IPS DF 4.7 (cell line): ENCODE measurements at regions not wholly inside any gene's neighbourhood (a gene's known extent, or its start where the extent isn't known, plus 50 kb on each side); places are given as distances from the start of the nearest gene placed in this dataset.

Source experiments
- DNase-seq: peaks from one replicate; pipeline ENCODE4 v3.0.0-alpha.2; 2013; ENCODE audit warnings: low spot score; ENCODE audit errors: extremely low read depth

DNA sequence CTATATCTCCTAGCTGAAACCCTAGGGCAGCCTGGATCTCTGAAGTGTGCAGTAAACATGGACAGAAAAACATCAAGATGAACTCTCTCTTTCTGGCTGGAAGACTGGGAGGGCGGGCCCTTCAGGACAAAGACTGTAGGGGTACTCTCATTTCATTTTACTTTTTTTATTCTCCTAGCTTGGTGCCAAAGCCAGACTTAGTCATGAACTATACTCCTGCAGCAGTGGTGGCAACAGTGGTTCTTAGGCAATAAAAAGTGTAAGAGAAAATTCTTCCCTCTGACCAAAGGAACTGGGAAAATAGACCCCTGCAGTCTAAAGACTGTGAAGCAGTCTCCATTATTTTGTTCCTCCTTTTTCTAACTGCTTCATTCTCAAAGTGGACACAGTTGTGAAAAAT lies 213.8 kb upstream of the JUN start:
- no peak for DNase-seq

DNA sequence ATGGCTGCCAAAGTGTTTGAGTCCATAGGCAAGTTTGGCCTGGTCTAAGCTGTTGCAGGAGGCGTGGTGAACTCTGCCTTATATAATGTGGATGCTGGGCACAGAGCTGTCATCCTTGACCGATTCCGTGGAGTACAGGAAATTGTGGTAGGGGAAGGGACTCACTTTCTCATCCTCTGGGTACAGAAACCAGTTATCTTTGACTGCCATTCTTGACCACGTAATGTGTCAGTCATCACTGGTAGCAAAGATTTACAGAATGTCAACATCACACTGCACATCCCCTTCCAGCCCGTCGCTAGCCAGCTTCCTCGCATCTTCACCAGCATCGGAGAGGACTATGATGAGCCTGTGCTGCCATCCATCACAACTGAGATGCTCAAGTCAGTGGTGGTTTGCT lies 215.8 kb upstream of the JUN start:
- no peak for DNase-seq

DNA sequence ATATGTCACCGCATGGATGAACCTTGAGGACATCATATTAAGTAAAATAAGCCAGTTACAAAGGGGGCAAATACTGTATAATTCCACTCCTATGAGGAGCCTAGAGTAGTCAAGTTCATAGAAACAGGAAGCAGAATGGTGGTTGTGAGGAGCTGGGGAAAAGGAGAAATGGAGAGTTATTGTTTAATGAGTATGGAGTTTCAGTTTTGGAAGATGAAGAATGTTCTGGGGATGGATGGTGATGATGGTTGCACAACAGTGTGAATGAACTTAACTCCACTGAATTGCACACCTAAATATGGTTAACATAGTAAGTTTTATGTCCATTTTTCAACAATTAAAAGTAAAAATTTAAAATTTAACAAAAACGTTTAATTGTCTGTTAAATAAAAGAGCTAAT lies 220.9 kb upstream of the JUN start:
- DNase-seq: no peak

GRCh38 chr1:59005491-59006288 lies 221.8 kb upstream of the JUN start:
- DNase-seq: no peak

DNA sequence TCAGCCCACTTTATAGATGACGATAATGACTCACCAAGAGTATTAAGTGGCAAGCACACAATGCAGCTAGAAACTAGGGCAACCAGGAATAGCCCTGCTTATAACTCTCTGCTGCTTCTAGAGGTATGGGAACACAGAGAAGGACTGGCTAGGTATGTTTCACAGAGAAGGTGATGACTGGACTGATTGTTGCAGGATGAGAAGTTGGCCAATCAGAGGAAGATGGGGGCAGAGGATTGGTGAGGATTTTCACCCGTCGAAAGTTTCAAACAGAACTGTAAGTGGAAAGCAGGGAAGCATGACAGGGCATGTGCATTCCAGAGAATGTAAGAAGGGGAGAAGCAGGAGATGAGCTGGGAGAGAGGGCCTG lies 222.4 kb upstream of the JUN start:
- no peak for DNase-seq

DNA sequence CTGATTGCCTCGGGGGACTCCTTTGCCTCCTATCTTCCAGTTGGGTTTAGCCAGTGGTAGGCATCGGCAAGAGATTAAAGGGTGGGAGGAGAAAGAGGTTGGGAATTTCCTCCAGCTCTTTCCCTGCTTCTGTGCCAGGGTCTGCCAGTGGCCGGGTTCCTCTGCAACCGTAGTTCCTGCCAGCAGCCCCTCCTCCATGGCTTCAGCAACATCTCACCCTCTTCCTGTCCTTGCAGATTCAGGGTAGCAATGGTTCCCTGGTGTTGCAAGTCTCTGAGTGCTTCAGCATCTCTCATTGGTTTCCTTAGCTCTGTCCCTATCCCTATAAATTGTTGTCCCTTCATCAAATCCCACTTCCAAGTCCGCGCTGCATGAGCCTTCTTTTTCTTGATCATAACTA lies 223.1 kb upstream of the JUN start:
- DNase-seq: no peak

- DNase-seq: no peak
Observed at GRCh38 chr1:59007429-59007819, 223.6 kb upstream of the JUN start.

DNA sequence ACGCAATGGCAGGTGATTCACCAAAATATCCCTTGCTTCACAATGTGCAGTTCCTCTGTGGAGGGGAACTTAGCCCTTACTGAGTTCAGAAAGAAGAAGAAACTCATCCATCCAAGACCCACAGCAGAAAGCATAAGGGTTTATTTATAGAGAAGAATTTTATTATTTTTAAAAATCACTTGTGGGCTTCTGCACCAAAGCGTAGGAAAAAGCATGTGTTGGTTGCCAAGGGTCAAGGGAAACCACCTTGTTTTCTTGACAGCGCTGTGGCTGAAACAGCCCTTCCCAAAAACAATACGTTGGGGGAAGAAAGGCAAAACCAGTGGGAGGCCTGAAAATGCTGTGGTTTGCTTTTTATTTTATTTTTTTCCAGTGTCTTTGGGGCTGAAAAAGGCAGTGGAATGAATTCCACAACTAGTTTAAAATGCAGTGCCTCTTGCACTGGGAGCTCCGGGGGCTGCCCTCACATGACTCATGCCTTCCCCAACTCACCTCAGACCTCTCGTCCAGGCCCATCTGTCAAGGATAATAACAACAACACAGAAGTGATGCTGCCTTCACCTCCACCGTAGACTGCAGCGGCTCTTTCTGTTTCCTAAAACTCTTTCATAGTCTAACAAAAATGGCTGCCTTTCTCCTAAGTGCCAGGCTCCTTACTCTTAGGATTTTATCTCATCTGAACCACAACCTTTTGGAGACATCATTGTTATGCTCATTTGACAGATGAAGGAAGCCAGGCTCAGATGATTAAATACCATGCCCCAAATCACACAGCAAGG lies 224.2 kb upstream of the JUN start:
- DNase-seq: no peak

DNA sequence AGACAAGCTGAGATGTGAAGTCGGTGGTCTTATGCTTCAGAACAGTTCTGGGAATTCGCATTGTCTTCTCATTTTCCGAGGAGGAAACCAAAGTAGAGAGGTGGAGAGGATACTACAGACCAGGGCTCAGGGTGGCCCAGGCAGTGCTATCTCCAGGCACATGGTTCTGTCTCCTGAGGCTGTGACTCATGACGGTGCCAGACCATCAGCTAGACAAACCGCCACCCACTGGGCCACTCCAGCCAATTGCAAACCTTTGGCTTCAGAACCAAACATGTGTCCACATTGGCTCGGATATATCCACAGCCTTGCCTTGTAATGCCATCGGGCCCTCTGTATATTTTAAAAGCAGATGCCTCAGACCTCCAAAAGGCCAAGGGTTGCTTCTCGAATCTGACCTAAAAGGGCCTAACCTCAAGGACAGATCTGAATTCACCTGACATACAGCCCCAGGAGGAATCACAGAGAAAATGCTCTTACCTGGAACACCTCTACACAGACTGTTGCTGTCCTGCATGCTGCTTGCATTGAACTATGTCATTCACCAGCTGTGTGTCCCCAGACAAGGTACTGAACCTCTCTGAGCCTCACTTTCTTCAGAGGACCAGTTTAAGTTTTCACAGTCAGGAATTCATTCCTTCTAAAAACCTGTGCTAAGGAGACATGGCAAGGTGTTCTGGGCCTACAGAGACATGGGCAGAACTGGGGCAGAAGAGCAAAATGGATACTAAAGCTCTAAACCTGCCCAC lies 224.9 kb upstream of the JUN start:
- no peak for DNase-seq

- DNase-seq: no peak
Observed at GRCh38 chr1:59011663-59012062, 227.8 kb upstream of the JUN start.

- DNase-seq: no peak
Observed at GRCh38 chr1:59012378-59012777, 228.5 kb upstream of the JUN start.

GRCh38 chr1:59013276-59013927 lies 229.6 kb upstream of the JUN start:
- DNase-seq: peak; percentile 19

- no peak for DNase-seq
Observed at GRCh38 chr1:59013928-59014279, 230.1 kb upstream of the JUN start.

DNA sequence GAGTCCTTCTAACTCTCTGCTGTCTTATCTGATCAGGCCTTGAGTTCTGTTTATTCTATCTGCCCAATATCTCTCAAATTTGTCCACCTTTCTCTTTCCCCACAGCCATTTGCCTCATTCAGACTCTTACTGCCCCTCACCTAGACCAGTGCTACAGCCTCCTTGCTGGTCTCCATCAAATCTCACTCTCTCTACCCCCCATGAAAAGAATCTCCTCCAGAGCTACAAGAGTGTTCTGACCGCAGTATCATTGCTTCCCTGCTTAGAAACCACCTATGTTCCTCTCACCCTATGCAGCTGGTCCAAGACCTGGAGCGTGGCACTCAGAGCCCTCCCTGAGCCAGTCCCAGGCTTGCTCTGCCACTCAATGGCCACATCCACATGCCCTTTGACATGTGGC lies 231.0 kb upstream of the JUN start:
- no peak for DNase-seq

GRCh38 chr1:59015708-59016107 lies 231.9 kb upstream of the JUN start:
- DNase-seq: no peak

DNA sequence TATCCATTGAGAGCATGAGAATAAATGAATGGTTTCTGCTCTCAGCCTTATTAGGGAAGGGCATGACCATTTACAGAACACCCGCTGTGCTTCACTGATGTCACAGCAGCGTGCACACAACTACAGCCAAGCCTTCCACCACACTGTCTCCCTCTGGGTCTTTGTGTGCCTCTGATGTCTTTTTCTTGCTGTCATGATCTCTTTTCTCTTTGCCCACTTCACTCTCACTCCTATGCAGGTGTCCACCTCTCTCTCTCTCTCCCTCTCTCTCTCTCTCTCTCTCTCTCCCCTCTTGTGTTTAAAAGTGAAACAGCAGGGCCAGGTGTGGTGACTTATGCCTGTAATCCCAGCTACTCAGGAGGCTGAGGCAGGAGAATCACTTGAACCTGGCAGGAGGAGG lies 232.5 kb upstream of the JUN start:
- DNase-seq: no peak

- no peak for DNase-seq
Observed at GRCh38 chr1:59017501-59018231, 233.8 kb upstream of the JUN start.

DNA sequence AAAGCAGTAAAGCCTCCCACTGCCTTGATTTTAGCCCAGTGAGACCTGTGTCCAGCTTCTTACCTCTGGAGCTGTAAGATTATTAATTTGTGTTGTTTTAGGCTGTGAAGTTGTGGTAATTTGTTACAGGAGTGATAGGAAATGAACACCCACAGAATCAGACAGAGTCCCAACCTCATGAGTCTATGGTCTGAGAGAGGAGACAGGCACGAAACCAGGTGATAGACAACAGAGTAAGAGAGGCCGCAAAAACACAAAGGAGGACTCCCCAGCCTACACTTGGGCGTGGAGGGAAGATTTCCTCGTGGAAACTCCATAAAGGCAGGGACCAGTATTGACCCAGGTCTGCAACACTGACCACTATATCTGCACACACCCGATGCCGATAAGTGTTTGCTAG lies 234.6 kb upstream of the JUN start:
- no peak for DNase-seq

DNA sequence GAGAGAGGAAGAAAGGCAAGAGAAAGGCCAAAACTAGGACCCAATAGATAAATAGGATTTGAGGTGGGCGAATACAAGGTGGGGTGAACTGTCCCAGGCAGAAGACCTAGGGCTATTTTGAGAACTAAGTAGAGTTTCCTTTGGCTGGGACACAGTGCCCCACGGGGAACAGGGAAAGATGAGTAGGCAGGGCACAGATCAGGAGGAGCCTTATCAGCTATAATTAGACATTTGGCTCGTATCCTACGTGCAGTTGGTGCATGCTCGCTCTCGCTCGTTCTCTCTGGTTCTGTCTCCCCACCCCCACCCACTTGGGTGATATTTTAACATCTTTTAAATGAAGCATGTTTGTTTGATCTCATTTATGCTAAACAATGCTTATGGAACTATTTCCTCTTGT lies 235.0 kb upstream of the JUN start:
- no peak for DNase-seq

GRCh38 chr1:59020151-59020997 lies 236.5 kb upstream of the JUN start:
- DNase-seq: no peak
